LNCAP (cell line): ENCODE measurements at regions not wholly inside any gene's neighbourhood (a gene's known extent, or its start where the extent isn't known, plus 50 kb on each side); places are given as distances from the start of the nearest gene placed in this dataset.

Experiments used
- TF ChIP-seq, protein P1 (sequence below): fragments of 450-650 bp; IDR thresholded peaks from 2 replicates; pipeline ENCODE4 v1.5.1; 2017; ENCODE audit warnings: mild to moderate bottlenecking

DNA sequence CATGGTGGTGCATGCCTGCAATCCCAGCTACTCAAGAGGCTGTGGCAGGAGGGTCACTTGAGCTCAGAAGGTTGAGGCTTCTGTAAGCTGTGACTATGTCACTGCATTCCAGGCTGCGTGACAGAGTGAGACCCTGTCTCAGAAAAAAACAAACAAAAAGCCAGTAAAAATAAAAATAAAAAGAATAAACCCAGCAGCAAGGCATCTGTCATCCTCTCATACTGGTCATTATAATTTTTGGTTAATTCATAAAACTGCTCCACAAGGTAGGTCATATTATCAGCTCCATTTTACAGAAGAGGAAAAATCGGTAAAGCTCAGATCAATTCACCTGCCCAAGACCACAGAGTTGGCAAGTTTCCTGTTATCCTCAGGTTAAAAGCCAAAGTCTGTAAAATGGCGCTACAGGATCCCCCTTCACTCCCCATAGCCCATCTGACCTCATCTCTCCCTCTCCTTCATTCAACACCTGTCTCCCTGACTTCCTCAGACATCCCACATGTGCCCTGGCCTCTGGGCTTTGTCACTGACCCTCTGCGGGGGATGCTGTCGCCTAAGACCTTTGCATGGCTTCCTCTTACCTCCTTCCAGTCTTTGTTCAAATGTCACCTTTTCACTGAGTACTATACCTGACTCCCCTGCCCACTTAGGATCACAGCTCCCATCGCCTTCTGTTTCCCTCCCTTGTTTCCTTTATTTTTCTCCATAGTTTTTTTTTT is 213.2 kb upstream of the ZNF217 start:
- TF ChIP-seq, protein P1, sequence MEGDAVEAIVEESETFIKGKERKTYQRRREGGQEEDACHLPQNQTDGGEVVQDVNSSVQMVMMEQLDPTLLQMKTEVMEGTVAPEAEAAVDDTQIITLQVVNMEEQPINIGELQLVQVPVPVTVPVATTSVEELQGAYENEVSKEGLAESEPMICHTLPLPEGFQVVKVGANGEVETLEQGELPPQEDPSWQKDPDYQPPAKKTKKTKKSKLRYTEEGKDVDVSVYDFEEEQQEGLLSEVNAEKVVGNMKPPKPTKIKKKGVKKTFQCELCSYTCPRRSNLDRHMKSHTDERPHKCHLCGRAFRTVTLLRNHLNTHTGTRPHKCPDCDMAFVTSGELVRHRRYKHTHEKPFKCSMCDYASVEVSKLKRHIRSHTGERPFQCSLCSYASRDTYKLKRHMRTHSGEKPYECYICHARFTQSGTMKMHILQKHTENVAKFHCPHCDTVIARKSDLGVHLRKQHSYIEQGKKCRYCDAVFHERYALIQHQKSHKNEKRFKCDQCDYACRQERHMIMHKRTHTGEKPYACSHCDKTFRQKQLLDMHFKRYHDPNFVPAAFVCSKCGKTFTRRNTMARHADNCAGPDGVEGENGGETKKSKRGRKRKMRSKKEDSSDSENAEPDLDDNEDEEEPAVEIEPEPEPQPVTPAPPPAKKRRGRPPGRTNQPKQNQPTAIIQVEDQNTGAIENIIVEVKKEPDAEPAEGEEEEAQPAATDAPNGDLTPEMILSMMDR = no peak

DNA sequence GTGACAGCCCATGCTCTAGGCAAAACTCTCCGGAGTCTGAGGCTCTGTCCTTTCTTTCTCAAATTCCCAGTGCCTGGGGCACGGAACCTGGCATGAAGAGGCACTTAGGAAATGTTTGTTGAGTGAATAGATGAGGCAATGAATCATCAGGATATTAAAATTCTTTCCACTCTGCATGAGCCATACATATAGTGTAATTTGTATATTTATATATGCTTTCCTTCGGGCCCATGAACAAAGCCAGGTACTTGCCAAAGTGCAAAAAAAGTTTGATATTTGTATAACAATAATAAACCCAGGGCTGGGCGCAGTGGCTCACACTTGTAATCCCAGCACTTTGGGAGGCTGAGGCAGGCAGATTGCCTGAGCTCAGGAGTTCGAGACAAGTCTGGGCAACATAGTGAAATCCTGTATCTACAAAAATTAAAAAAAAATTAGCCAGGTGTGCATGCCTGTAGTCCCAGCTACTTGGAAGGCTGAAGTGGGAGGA is 212.3 kb upstream of the ZNF217 start:
- TF ChIP-seq, protein P1 = no peak

DNA sequence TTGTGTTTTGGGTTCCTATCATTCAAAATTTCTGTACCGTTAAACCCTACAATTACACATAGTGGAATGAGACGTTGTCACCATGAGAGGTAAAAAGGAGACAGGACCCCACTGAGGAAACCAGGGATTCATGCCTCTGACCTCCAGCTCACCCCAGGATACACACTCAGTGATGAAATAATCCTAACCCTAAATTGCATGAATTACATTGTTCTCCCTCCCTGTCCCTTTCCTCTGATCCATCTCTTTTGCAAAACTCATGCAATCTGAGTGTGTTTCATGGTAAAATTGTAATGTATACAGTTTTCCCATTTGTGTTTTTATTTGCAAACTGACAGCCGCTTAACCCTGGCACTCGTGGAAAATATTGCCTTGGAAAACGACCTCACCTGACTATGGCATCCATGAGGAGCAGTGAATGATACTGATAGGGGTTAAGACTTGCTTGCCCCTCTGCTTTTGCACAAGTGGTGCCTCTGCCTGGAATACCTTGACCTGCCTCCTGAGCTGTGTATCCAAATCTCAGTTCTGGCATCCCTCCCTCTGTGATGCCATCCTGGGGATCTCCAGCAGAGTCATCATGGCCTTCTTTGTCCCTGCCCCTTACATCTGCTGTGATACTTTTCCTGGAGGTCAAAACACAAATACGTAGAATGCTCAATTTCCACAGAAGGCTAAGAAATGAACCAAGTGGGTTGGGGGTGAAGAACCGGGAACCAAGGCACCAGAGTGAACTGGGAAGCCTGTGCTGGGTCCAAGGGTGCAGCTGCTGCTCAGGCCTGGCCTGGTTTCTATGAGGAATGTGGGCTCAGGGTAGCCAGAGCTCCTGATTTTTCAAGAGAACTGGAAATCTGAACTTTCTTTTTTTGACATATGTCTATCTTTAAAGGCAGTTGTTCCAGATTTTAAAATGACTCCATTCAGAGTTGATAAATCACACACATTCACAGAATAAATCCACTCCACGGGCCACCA is 211.6 kb upstream of the ZNF217 start:
- TF ChIP-seq, protein P1 = no peak

DNA sequence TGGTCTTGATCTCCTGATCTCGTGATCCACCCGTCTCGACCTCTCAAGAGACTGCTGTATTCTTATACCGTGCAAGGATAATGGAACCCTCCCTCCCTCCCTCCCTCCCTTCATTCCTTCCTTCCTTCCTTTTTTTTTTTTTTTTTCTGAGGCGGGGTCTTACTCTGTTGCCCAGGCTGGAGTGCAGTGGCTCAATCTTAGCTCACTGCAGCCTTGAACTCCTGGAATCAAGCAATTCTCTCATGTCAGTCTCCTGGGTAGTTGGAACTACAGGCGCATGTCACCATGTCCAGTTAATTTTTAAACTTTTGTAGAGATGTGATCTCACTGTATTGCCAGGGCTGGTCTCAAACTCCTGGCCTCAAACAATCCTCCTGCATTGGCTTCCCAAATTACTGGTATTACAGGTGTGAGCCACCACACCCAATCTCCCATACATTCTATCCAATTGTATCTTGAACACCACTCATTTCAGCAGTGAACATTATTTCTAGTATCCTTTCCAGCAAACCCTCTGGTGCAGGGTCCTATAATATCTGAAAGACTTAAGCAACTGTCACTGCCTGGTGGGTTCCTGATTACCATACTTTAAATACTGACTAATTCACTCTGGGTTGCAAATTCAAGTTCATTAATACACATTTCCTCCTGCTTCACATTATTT is 210.0 kb upstream of the ZNF217 start:
- TF ChIP-seq, protein P1 = no peak

DNA sequence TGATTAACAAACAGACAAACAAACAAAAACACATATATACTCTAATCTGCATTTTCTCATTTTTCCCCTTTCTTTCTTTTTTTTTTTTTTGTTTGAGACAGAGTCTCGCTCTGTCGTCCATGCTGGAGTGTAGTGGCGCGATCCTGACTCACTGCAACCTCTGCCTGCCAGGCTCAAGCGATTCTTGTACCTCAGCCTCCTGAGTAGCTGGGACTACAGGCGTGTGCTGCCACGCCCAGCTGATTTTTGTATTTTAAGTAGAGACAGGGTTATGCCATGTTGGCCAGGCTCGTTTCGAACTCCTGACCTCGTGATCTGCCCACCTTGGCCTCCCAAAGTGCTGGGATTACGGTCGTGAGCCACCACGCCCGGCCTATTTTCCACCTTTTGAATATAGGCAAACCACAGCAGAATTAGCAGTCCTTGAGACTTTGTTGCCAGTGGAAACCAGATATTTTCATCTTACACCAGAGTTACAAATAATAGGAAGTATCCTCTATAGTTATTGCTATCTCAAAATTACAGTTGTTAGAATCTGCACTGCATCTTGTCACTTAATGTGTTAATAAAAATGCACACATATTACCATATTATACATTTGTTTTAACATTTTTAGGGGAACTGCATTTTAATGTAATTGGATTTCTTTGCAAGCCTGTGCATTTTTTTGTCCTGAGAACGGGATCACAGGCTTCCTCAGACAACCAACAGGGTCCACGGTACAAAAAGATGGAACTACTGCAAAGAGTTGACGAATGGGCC is 208.2 kb upstream of the ZNF217 start:
- TF ChIP-seq, protein P1 = no peak

DNA sequence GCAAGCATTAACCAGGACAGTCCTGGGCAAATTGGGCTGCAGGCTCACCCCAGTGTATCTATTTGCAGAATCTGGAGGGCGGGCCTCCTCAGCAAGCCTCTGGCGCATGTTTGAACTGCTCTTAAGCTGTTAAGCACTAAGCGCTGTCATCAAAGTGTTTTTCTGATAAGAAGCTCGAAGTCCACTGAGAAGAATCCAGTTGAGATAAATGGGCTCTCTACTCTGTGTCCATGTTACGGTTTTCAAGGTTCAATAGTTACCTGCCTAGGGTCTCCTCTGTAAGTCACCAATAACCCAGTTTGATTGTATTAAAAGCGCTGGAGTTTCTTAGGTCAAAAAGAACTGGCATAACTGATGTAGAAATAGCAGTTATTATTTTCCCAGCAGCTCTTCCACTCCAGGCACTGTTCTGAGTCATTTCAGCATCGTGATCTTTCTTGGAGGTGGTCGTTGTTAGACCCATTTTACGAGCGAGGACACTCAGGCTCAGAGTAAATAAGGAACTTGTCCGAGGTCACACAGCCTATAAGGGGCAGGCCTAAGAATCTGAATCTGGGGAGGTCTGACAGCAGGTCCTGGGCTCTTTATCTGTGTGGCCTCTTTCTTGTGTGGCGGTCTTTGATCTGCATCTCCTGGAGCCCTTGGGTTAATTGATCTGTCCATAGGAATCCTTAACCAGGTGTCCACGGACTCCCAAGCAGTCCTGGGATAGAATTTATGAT is 207.4 kb upstream of the ZNF217 start:
- TF ChIP-seq, protein P1 = no peak
